IMR-90 (cell line): ENCODE measurements at regions not wholly inside any gene's neighbourhood (a gene's known extent, or its start where the extent isn't known, plus 50 kb on each side); places are given as distances from the start of the nearest gene placed in this dataset.
A peak's percentile ranks its signal among the peaks of the same experiment; 100 is the strongest.

Experiments
- ATAC-seq: fragments of 200-7000 bp; cut with Tn5 transposase; 2 replicates; pipeline ENCODE4 v1.9.1; 2020; ENCODE audit warnings: low read depth, mild to moderate bottlenecking, moderate library complexity
- BruUV-seq: library from RNA; stranded (reverse); fragments of 400-500 nt; replicated peaks from 2 replicates; lab custom pipeline; 2021; lab: Mats Ljungman, UMichigan
- CTCF ChIA-PET: fragments of 300-600 bp; formaldehyde crosslinking; extraction: SDS; loops from one replicate; lab custom pipeline; 2021; ENCODE audit warnings: antibody characterized with exemption; lab: Yijun Ruan, JAX
- POLR2A ChIA-PET: fragments of 300-600 bp; sonication (Branson Sonifier 250); formaldehyde crosslinking; loops from one replicate; lab custom pipeline; 2022; ENCODE audit warnings: antibody characterized with exemption; ENCODE audit not compliant: unreplicated experiment; lab: Charles Lee
- DNase-seq: peaks from one replicate; pipeline ENCODE4 v3.0.0; 2013
- H2AFZ ChIP-seq: replicated peaks from 2 replicates; pipeline ENCODE3; 2013; ENCODE audit warnings: low read length, mild to moderate bottlenecking; ENCODE audit not compliant: poor library complexity
- H2AK5ac ChIP-seq: 2 replicates; pipeline ENCODE4 v1.6.1; 2013; ENCODE audit warnings: low read depth, low read length, inconsistent platforms
- H2AK9ac ChIP-seq: replicated peaks from 2 replicates; pipeline ENCODE3; 2013; ENCODE audit warnings: mild to moderate bottlenecking, low read depth, low read length, moderate library complexity; ENCODE audit not compliant: poor library complexity
- H2BK120ac ChIP-seq: 2 replicates; pipeline ENCODE4 v1.6.1; 2013; ENCODE audit warnings: low read depth, low read length, inconsistent platforms
- H2BK15ac ChIP-seq: 3 replicates; pipeline ENCODE4 v1.6.1; 2013; ENCODE audit warnings: low read depth, low read length, inconsistent platforms
- H2BK20ac ChIP-seq: 2 replicates; pipeline ENCODE4 v1.6.1; 2013; ENCODE audit warnings: low read depth, mild to moderate bottlenecking, inconsistent platforms, low read length, moderate library complexity
- H2BK5ac ChIP-seq: 2 replicates; pipeline ENCODE4 v1.6.1; 2013; ENCODE audit warnings: mild to moderate bottlenecking, low read depth, low read length, inconsistent platforms; ENCODE audit not compliant: poor library complexity, severe bottlenecking
- H3K14ac ChIP-seq: replicated peaks from 2 replicates; pipeline ENCODE4 v1.6.1; 2013; ENCODE audit warnings: low read depth, low read length, inconsistent platforms
- H3K18ac ChIP-seq: 2 replicates; pipeline ENCODE4 v1.6.1; 2013; ENCODE audit warnings: low read depth, low read length, control low read depth
- H3K23ac ChIP-seq: 2 replicates; pipeline ENCODE4 v1.6.1; 2013; ENCODE audit warnings: low read depth, low read length, inconsistent platforms
- H3K27ac ChIP-seq: 2 replicates; pipeline ENCODE4 v1.5.1; 2013; ENCODE audit warnings: mild to moderate bottlenecking, control low read depth, low read length; ENCODE audit not compliant: insufficient read depth
- H3K27me3 ChIP-seq: 2 replicates; pipeline ENCODE4 v1.6.1; 2013; ENCODE audit warnings: low read length; ENCODE audit not compliant: control insufficient read depth, insufficient read depth
- H3K36me3 ChIP-seq: 2 replicates; pipeline ENCODE4 v1.6.1; 2013; ENCODE audit warnings: low read length, mixed read lengths; ENCODE audit not compliant: control insufficient read depth, insufficient read depth
- H3K4ac ChIP-seq: 2 replicates; pipeline ENCODE4 v1.6.1; 2013; ENCODE audit warnings: low read depth, low read length, inconsistent platforms
- H3K4me1 ChIP-seq: 2 replicates; pipeline ENCODE4 v1.6.1; 2013; ENCODE audit warnings: low read length, mixed read lengths; ENCODE audit not compliant: control insufficient read depth, insufficient read depth
- H3K4me2 ChIP-seq: 2 replicates; pipeline ENCODE4 v1.6.1; 2013; ENCODE audit warnings: low read depth, mild to moderate bottlenecking, control low read depth, low read length, moderate library complexity
- H3K4me3 ChIP-seq: 2 replicates; pipeline ENCODE4 v1.5.1; 2013; ENCODE audit warnings: low read depth, mild to moderate bottlenecking, control low read depth, low read length, moderate library complexity; ENCODE audit not compliant: insufficient read depth
- H3K56ac ChIP-seq: 2 replicates; pipeline ENCODE4 v1.6.1; 2013; ENCODE audit warnings: low read length, inconsistent platforms; ENCODE audit not compliant: insufficient read depth; ENCODE audit errors: extremely low read depth
- H3K79me1 ChIP-seq, 2 experiments: 2 replicates each; pipeline ENCODE4 v1.6.1; 2013; ENCODE audit warnings: low read length in 2 of 2, inconsistent platforms in 1 of 2, low read depth in 1 of 2
- H3K9ac ChIP-seq: 2 replicates; pipeline ENCODE4 v1.6.1; 2013; ENCODE audit warnings: low read depth, low read length, control low read depth
- H3K9me1 ChIP-seq: 2 replicates; pipeline ENCODE4 v1.6.1; 2013; ENCODE audit warnings: low read length, inconsistent platforms; ENCODE audit not compliant: insufficient read depth
- H3K9me3 ChIP-seq: 2 replicates; pipeline ENCODE4 v1.6.1; 2013; ENCODE audit warnings: low read length; ENCODE audit not compliant: control insufficient read depth, insufficient read depth
- H4K20me1 ChIP-seq: 2 replicates; pipeline ENCODE4 v1.6.1; 2013; ENCODE audit warnings: low read length, inconsistent platforms; ENCODE audit not compliant: insufficient read depth
- H4K5ac ChIP-seq: 2 replicates; pipeline ENCODE4 v1.6.1; 2013; ENCODE audit warnings: mild to moderate bottlenecking, low read depth, low read length, control low read depth
- H4K8ac ChIP-seq, 2 experiments: 2 replicates each; pipeline ENCODE4 v1.6.1; 2013; ENCODE audit warnings: low read depth in 2 of 2, low read length in 2 of 2, control low read depth in 1 of 2, inconsistent platforms in 1 of 2
- H4K91ac ChIP-seq: 2 replicates; pipeline ENCODE4 v1.6.1; 2013; ENCODE audit warnings: low read depth, low read length, inconsistent platforms; ENCODE audit not compliant: insufficient read depth
- CEBPB ChIP-seq: IDR thresholded peaks from 2 replicates; pipeline ENCODE4 v1.6.1; 2012; ENCODE audit warnings: low read depth, low read length, improper control_type of control experiment
- USF2 ChIP-seq: fragments of 150-350 bp; IDR thresholded peaks from 2 replicates; pipeline ENCODE4 v1.6.1; 2017; ENCODE audit warnings: mild to moderate bottlenecking, antibody characterized with exemption, low read length, low read depth
- WGBS, 2 experiments: methylation state at CpG; one replicate each; pipeline versions ENCODE4 v1.1.5 to v1.1.7; 2013; ENCODE audit warnings: missing lambda C conversion rate in 2 of 2; ENCODE audit not compliant: insufficient read length in 1 of 2; ENCODE audit errors: extremely low coverage in 2 of 2; 5-methylcytosine and 5-hydroxymethylcytosine counted together
- dilution Hi-C: fragments of 300-500 bp; cut with HindIII; formaldehyde crosslinking; loops from one replicate; pipeline ENCODE4 v1.14.3; 2018; ENCODE audit warnings: low sequenced_read_pairs; ENCODE audit not compliant: unreplicated experiment
- in situ Hi-C: fragments of 300-500 bp; cut with MboI; formaldehyde crosslinking; loops from 3 replicates; pipeline ENCODE4 v1.14.3; 2019; ENCODE audit warnings: low sequenced_read_pairs, inconsistent platforms, mixed read lengths
- intact Hi-C: fragments of 100-400 bp; cut with micrococcal nuclease; formaldehyde crosslinking; loops from 2 replicates; pipeline ENCODE4 v1.10.0; 2022

GRCh38 chrX:138018145-138018799 lies 452.3 kb downstream of the ZIC3 start:
- H3K4me1 ChIP-seq, result no peaks in the 10 kb centered on the region
- no peaks in the 10 kb centered on the region for H3K9me3 ChIP-seq
- H3K36me3 ChIP-seq, result no peaks in the 10 kb centered on the region
- H3K23ac ChIP-seq, result no peak overlapping the region
- H3K56ac ChIP-seq, result no peak overlapping the region
- H3K9me1 ChIP-seq, result no peaks in the 10 kb centered on the region
- H3K27ac ChIP-seq, result no peak overlapping the region
- DNase-seq (no peak), ATAC-seq (no peak)
- no peak overlapping the region for H2BK5ac ChIP-seq
- intact Hi-C loops (loop anchor here (10.0 kb wide), 1 partner anchor 63 kb away; no protein-coding TSS in a partner anchor), dilution Hi-C loops (no loop called here), in situ Hi-C loops (no loop called here)
- TF ChIP-seq USF2 (no peak), CEBPB (peak; percentile 14; the same call in 1 of the 2 replicates)
- H3K79me1 ChIP-seq, result no peaks in the 10 kb centered on the region
- H3K14ac ChIP-seq, result no peak overlapping the region
- H4K5ac ChIP-seq, result no peak overlapping the region
- no peak overlapping the region for H4K8ac ChIP-seq
- no peak overlapping the region for H2AK9ac ChIP-seq
- no peak overlapping the region for H2BK20ac ChIP-seq
- no peak overlapping the region for H3K9ac ChIP-seq
- no peak overlapping the region for H2AFZ ChIP-seq
- H3K4ac ChIP-seq, result no peak overlapping the region
- no peak overlapping the region for H3K4me2 ChIP-seq
- H4K20me1 ChIP-seq, result no peaks in the 10 kb centered on the region
- CTCF ChIA-PET, result no interaction called here
- H2BK120ac ChIP-seq, result no peak overlapping the region
- no peak overlapping the region for H3K4me3 ChIP-seq
- H4K91ac ChIP-seq, result no peak overlapping the region
- POLR2A ChIA-PET, result no interaction called here
- WGBS, 2 experiments, result no CpG with 5 or more reads among the region's 1 CpG
- no TSS peak for BruUV-seq
- H3K18ac ChIP-seq, result no peak overlapping the region
- no peaks in the 10 kb centered on the region for H3K27me3 ChIP-seq
- no peak overlapping the region for H2AK5ac ChIP-seq
- no peak overlapping the region for H2BK15ac ChIP-seq
